ENCODE measurements at regions not wholly inside any gene's neighbourhood (a gene's known extent, or its start where the extent isn't known, plus 50 kb on each side); places are given as distances from the start of the nearest gene placed in this dataset.

DNA sequence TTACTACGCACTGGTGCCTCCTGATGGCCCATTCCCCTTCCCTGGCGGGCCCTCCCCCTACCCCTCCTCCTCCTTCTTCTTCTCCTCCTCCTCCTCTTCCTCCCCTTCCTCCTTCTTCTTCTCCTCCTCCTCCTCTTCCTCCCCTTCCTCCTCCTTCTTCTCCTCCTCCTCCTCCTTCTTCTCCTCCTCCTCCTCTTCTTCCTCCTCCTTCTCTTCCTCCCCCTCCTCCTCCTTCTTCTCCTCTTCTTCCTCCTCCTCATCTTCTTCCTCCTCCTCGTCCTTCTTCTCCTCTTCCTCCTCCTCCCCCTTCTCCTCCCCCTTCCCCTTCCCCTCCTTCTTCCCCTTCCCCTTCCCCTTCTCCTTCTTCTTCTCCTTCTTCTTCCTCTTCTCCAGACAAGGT is 64.7 kb upstream of the COG2 start:
- DNase-seq (ENCODE audit: low read depth): no peak
- H3K4me3 ChIP-seq (ENCODE audit: low read depth, low read length): no peak overlapping the region
- no peak for TF ChIP-seq CTCF (IDR thresholded peaks at IDR 0.05; ENCODE audit: control insufficient read depth, extremely low read depth, insufficient read depth)

DNA sequence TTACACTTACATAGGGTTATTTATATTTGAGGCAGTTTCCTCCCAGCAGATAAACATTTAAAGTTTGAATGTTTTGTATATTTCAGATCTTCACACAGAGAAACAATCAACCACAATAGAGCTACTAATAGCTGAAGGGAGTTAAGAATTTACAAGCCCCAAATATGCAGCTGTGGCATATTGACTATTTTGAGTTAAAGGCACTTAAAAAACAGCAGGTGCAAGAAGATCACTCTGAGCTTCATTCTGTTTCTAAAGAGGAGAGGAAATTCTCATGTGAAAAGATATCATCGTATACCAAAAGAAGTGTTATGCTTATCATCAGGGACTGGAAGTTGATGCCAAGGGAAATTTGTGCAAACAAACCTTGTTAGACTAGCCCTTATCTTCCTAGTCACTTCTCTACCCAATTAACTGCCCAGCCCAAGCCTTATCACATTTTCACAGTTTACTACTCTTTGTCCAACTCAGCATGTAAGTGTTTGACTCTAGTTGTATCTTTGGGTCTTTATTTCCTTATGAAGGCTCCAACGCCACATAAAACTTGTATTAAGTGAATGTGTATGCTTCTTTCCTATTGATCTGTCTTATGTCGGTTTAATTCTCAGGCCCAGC is 66.3 kb upstream of the COG2 start:
- TF ChIP-seq CTCF (IDR thresholded peaks at IDR 0.05; ENCODE audit: control insufficient read depth, extremely low read depth, insufficient read depth): no peak
- H3K4me3 ChIP-seq (ENCODE audit: low read depth, low read length): no peak overlapping the region
- no peak for DNase-seq (ENCODE audit: low read depth)

DNA sequence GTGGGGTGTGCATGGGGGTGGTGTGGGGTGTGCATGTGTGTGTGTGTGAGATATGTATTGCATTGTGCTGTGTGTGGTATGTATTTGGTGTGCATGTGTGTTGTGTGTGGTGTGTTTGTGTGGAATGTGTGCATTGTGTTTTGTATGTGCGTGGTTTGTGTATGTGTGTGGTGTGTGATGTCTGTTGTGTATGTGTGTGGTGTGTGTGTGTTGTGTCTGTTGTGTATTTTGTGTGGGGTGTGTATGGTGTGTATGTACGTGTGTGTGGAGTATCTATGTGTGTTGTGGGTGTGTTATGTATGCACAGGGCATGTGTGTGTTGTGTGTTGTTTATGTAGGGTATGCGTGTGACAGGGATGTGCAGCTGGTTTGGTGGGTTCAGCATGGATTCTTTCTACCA is 67.8 kb upstream of the COG2 start:
- TF ChIP-seq CTCF (IDR thresholded peaks at IDR 0.05; ENCODE audit: control insufficient read depth, extremely low read depth, insufficient read depth): no peak
- H3K4me3 ChIP-seq (ENCODE audit: low read depth, low read length): no peak overlapping the region
- no peak for DNase-seq (ENCODE audit: low read depth)

DNA sequence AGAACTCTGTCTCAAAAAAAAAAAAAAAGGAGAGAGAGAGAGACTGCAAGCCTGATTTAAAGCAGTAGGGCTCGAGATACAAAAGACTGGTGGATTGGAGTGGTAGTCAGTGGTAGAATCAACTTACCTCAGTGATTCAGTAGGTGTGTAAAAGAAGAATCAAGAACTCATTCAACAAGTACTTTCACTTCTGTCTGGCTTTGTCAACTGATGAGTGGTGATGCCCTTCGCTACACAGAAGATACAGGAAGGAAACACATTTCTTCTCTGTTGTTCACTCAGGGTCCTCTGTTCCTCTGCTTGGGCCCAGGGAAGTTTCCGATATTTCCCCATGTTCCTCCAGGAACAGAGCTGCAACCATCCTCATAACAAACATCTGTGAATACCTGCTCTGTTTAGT is 68.6 kb upstream of the COG2 start:
- H3K4me3 ChIP-seq (ENCODE audit: low read depth, low read length): no peak overlapping the region
- TF ChIP-seq CTCF (IDR thresholded peaks at IDR 0.05; ENCODE audit: control insufficient read depth, extremely low read depth, insufficient read depth): no peak

GRCh38 chr1:230572121-230573105 is 69.9 kb upstream of the COG2 start:
- no peak for DNase-seq (ENCODE audit: low read depth)
- TF ChIP-seq CTCF (IDR thresholded peaks at IDR 0.05; ENCODE audit: control insufficient read depth, extremely low read depth, insufficient read depth): no peak
- no peak overlapping the region for H3K4me3 ChIP-seq (ENCODE audit: low read depth, low read length)

More for the DNA sequence above, 68.6 kb upstream of the COG2 start:
- DNase-seq (ENCODE audit: low read depth): no peak

GRCh38 chr1:230570724-230571360 is 71.4 kb upstream of the COG2 start:
- DNase-seq (ENCODE audit: low read depth): no peak
- H3K4me3 ChIP-seq (ENCODE audit: low read depth, low read length): no peak overlapping the region
- no peak for TF ChIP-seq CTCF (IDR thresholded peaks at IDR 0.05; ENCODE audit: control insufficient read depth, extremely low read depth, insufficient read depth)

Measured in LNCaP clone FGC (cell line).